HepG2 (cell line): ENCODE measurements at regions not wholly inside any gene's neighbourhood (a gene's known extent, or its start where the extent isn't known, plus 50 kb on each side); places are given as distances from the start of the nearest gene placed in this dataset.

Source experiments
- ATAC-seq: fragments of 200-7000 bp; cut with Tn5 transposase; 3 replicates; pipeline ENCODE4 v1.9.1; 2020; ENCODE audit warnings: mild to moderate bottlenecking, moderate library complexity
- BruUV-seq: library from RNA; stranded (reverse); fragments of 400-500 nt; replicated peaks from 2 replicates; lab custom pipeline; 2021; lab: Mats Ljungman, UMichigan
- CTCF ChIA-PET: fragments of 300-600 bp; formaldehyde crosslinking; extraction: SDS; loops from one replicate; lab custom pipeline; 2021; ENCODE audit warnings: low total read pairs, inconsistent platforms, low intra/inter-chr PET ratio; lab: Yijun Ruan, JAX
- POLR2A ChIA-PET: fragments of 350-600 bp; sonication (Branson Sonifier 250); formaldehyde crosslinking; loops from one replicate; lab custom pipeline; 2020; ENCODE audit warnings: antibody characterized with exemption, inconsistent platforms; lab: Yijun Ruan, JAX
- DNase-seq: peaks from one replicate; pipeline ENCODE4 v3.0.0-alpha.2; 2015; ENCODE audit warnings: low spot score
- FAIRE-seq: peaks from 3 replicates; lab custom pipeline; 2011; peaks lifted over from hg19 to GRCh38; lab: Jason Lieb, UNC
- H2AFZ ChIP-seq: one replicate; pipeline ENCODE4 v1.6.1; 2011; ENCODE audit warnings: low read length, inconsistent platforms
- H3K27ac ChIP-seq: fragments of 300-600 bp; 3 replicates; pipeline ENCODE4 v1.8.0; 2011; ENCODE audit warnings: mixed run types, mild to moderate bottlenecking, mixed read lengths, low read length, inconsistent platforms; ENCODE audit not compliant: insufficient read depth; ENCODE audit errors: extremely low read length
- H3K27me3 ChIP-seq, 2 experiments: fragments of 200-600 bp in 1 of 2; 2 replicates in 1 of 2; 3 replicates in 1 of 2; pipeline versions ENCODE4 v1.6.0 to v1.8.0; 2011; ENCODE audit warnings: low read length in 2 of 2, mild to moderate bottlenecking in 2 of 2, moderate library complexity in 2 of 2, inconsistent platforms in 1 of 2; ENCODE audit not compliant: insufficient read depth in 2 of 2, control insufficient read depth in 1 of 2
- H3K36me3 ChIP-seq, 2 experiments: fragments of 200-600 bp in 1 of 2; replicated peaks in 1 of 2; 2 replicates in 1 of 2; 3 replicates in 1 of 2; pipeline versions ENCODE4 v1.5.1 to v1.8.0; 2011; ENCODE audit warnings: low read length in 2 of 2, inconsistent platforms in 1 of 2; ENCODE audit not compliant: insufficient read depth in 2 of 2, control insufficient read depth in 1 of 2
- H3K4me1 ChIP-seq: 2 replicates; pipeline ENCODE4 v1.5.1; 2012; ENCODE audit warnings: low read length, inconsistent platforms; ENCODE audit not compliant: insufficient read depth
- H3K4me2 ChIP-seq: 2 replicates; pipeline ENCODE4 v1.6.0; 2011; ENCODE audit warnings: low read depth, low read length, inconsistent platforms
- H3K4me3 ChIP-seq, 3 experiments: fragments of 200-600 bp in 1 of 3; sonication (generic), shearing (Covaris generic) in 1 of 3; replicated peaks in 1 of 3; 2 replicates each; pipeline ENCODE4 v1.5.1; 2011 to 2016; ENCODE audit warnings: low read length in 3 of 3, inconsistent platforms in 2 of 3, low read depth in 2 of 3, mild to moderate bottlenecking in 2 of 3, control low read depth in 1 of 3, mixed read lengths in 1 of 3; ENCODE audit not compliant: insufficient read depth in 1 of 3
- H3K79me2 ChIP-seq: one replicate; pipeline ENCODE4 v1.6.1; 2011; ENCODE audit warnings: low read length, inconsistent platforms; ENCODE audit not compliant: insufficient read depth
- H3K9ac ChIP-seq: 2 replicates; pipeline ENCODE4 v1.6.0; 2011; ENCODE audit warnings: mild to moderate bottlenecking, low read depth, low read length, inconsistent platforms; ENCODE audit not compliant: insufficient read depth
- H3K9me3 ChIP-seq: 2 replicates; pipeline ENCODE4 v1.5.1; 2012; ENCODE audit warnings: mild to moderate bottlenecking, low read length
- H4K20me1 ChIP-seq: 2 replicates; pipeline ENCODE4 v1.6.0; 2011; ENCODE audit warnings: inconsistent platforms, mild to moderate bottlenecking, low read length, moderate library complexity; ENCODE audit not compliant: insufficient read depth
- ATF7 ChIP-seq, 2 experiments: fragments of 450-650 bp in 1 of 2; sonication (generic) in 1 of 2; formaldehyde crosslinking in 1 of 2; IDR thresholded peaks; 2 replicates each; pipeline versions ENCODE4 v1.4.0 to v1.6.1; 2016 to 2020; ENCODE audit warnings: antibody characterized with exemption in 1 of 2, mild to moderate bottlenecking in 1 of 2, missing genetic modification reagents in 1 of 2
- CC2D1A ChIP-seq: sonication (generic); formaldehyde crosslinking; IDR thresholded peaks from 2 replicates; pipeline ENCODE4 v1.8.1; 2023; ENCODE audit warnings: mild to moderate bottlenecking, missing genetic modification reagents
- CEBPB ChIP-seq: IDR thresholded peaks from 2 replicates; pipeline ENCODE4 v1.6.1; 2011; ENCODE audit warnings: low read depth, low read length, improper control_type of control experiment, borderline replicate concordance
- FOXM1 ChIP-seq: sonication (generic); formaldehyde crosslinking; IDR thresholded peaks from 2 replicates; pipeline ENCODE4 v1.5.0; 2020; ENCODE audit warnings: missing genetic modification reagents
- HOXA3 ChIP-seq: sonication (generic); formaldehyde crosslinking; IDR thresholded peaks from 2 replicates; pipeline ENCODE4 v1.5.0; 2020; ENCODE audit warnings: missing genetic modification reagents
- MAFG ChIP-seq: sonication (generic); formaldehyde crosslinking; IDR thresholded peaks from 2 replicates; pipeline ENCODE4 v1.5.1; 2020; ENCODE audit warnings: mild to moderate bottlenecking, missing genetic modification reagents
- MAFK ChIP-seq, 2 experiments: IDR thresholded peaks in 1 of 2; conservative IDR thresholded peaks in 1 of 2; 2 replicates each; pipeline ENCODE4 v1.6.1; 2011; ENCODE audit warnings: improper control_type of control experiment in 2 of 2, low read length in 2 of 2
- RNF2 ChIP-seq: fragments of 450-650 bp; conservative IDR thresholded peaks from 2 replicates; pipeline ENCODE4 v1.6.1; 2016; ENCODE audit warnings: low read depth
- TMF1 ChIP-seq: sonication (generic); formaldehyde crosslinking; IDR thresholded peaks from 2 replicates; pipeline ENCODE4 v1.8.1; 2022; ENCODE audit warnings: low read depth, missing genetic modification reagents
- TOPORS ChIP-seq: sonication (generic); formaldehyde crosslinking; IDR thresholded peaks from 2 replicates; pipeline ENCODE4 v1.8.0; 2023; ENCODE audit warnings: mild to moderate bottlenecking, missing genetic modification reagents
- ZNF251 ChIP-seq: sonication (generic); formaldehyde crosslinking; IDR thresholded peaks from 2 replicates; pipeline ENCODE4 v1.9.0; 2021; ENCODE audit warnings: mild to moderate bottlenecking, missing genetic modification reagents
- ZNF446 ChIP-seq: sonication (generic); formaldehyde crosslinking; IDR thresholded peaks from 2 replicates; pipeline ENCODE4 v1.5.0; 2020; ENCODE audit warnings: mild to moderate bottlenecking, missing genetic modification reagents
- WGBS: methylation state at CpG from one replicate; pipeline ENCODE4 v1.1.6; 2017; ENCODE audit warnings: low lambda C conversion rate; 5-methylcytosine and 5-hydroxymethylcytosine counted together
- in situ Hi-C: cut with HindIII; loops from 2 replicates; pipeline ENCODE4 v1.10.0; 2017; ENCODE audit warnings: low pct_unique_long_range_greater_than_20kb; ENCODE audit not compliant: extremely low pct_ligation_motif_present
- intact Hi-C: fragments of 100-400 bp; cut with micrococcal nuclease; formaldehyde crosslinking; loops from one replicate; pipeline ENCODE4 v1.10.0; 2022; ENCODE audit not compliant: unreplicated experiment
- TF ChIP-seq, protein P1 (sequence below): IDR thresholded peaks from 2 replicates; pipeline ENCODE4 v1.6.1; 2016; ENCODE audit warnings: missing biosample characterization, missing genetic modification reagents, low read depth
- TF ChIP-seq, protein P2 (sequence below): sonication (generic); formaldehyde crosslinking; IDR thresholded peaks from 2 replicates; pipeline ENCODE4 v1.5.0; 2020; ENCODE audit warnings: mild to moderate bottlenecking, missing genetic modification reagents, borderline replicate concordance

GRCh38 chr4:24396988-24397387, 187.4 kb downstream of the DHX15 start:
- no peaks in the 10 kb centered on the region for H3K9me3 ChIP-seq
- H4K20me1 ChIP-seq, result no peaks in the 10 kb centered on the region
- ChIA-PET POLR2A (no interaction called here), CTCF (no interaction called here)
- intact Hi-C loops (no loop called here), in situ Hi-C loops (no loop called here)
- H3K27me3 ChIP-seq, result no peaks in the 10 kb centered on the region; a peak in 2 of 5 replicates
- ATAC-seq, result no peak
- no peak overlapping the region for H3K9ac ChIP-seq
- H3K4me3 ChIP-seq, result no peak overlapping the region
- H3K4me2 ChIP-seq, result no peak overlapping the region
- no peak for DNase-seq
- no peaks in the 10 kb centered on the region for H3K4me1 ChIP-seq
- no peak overlapping the region for H2AFZ ChIP-seq
- 31% methylated on average over 4 of the region's 4 CpGs for WGBS
- H3K36me3 ChIP-seq, result no peaks in the 10 kb centered on the region
- no peak overlapping the region for H3K27ac ChIP-seq
- TF ChIP-seq CEBPB, result peak; percentile 45; the same call in 1 of the 2 replicates
- TF ChIP-seq TMF1, result no peak
- TF ChIP-seq ATF7 (IDR thresholded peaks at IDR 0.05), result peak; percentile 72
- no peak for TF ChIP-seq ATF7 (CRISPR knock-in tag; IDR thresholded peaks at IDR 0.05)
- FAIRE-seq, result no peak
- H3K79me2 ChIP-seq, result no peaks in the 10 kb centered on the region
- BruUV-seq, result no TSS peak

GRCh38 chr4:24395937-24396336, 188.4 kb downstream of the DHX15 start:
- in situ Hi-C loops, result no loop called here
- FAIRE-seq (no peak), DNase-seq (no peak), ATAC-seq (peak; percentile 88)
- Histone ChIP-seq H3K4me2 (no peak overlapping the region), H3K79me2 (no peaks in the 10 kb centered on the region), H4K20me1 (no peaks in the 10 kb centered on the region), H3K9ac (no peak overlapping the region), H3K4me1 (no peaks in the 10 kb centered on the region), H3K9me3 (no peaks in the 10 kb centered on the region), H3K27ac (no peak overlapping the region), H3K36me3 (no peaks in the 10 kb centered on the region), H3K27me3 (no peaks in the 10 kb centered on the region; a peak in 2 of 5 replicates), H3K4me3 (no peak overlapping the region), H2AFZ (no peak overlapping the region)
- TF ChIP-seq MAFK (conservative IDR thresholded peaks at IDR 0.05 in 1 of 2, IDR thresholded peaks at IDR 0.05 in 1 of 2; ENCODE audit: low read length in 2 of 2) (no peak), FOXM1 (CRISPR knock-in tag) (no peak), MAFG (CRISPR knock-in tag) (no peak), ZNF251 (no peak), RNF2 (no peak), HOXA3 (no peak), CC2D1A (CRISPR knock-in tag) (no peak), ZNF446 (CRISPR knock-in tag) (no peak), TOPORS (no peak)
- TF ChIP-seq, protein P1, sequence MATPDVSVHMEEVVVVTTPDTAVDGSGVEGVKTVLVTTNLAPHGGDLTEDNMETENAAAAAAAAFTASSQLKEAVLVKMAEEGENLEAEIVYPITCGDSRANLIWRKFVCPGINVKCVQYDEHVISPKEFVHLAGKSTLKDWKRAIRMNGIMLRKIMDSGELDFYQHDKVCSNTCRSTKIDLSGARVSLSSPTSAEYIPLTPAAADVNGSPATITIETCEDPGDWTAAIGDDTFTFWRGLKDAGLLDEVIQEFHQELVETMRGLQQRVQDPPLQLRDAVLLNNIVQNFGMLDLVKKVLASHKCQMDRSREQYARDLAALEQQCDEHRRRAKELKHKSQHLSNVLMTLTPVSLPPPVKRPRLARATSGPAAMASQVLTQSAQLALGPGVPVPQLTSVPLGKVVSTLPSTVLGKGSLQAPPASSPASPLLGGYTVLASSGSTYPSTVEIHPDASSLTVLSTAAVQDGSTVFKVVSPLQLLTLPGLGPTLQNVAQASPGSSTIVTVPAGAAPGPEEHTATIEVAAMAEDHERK, result no peak
- TF ChIP-seq, protein P2, sequence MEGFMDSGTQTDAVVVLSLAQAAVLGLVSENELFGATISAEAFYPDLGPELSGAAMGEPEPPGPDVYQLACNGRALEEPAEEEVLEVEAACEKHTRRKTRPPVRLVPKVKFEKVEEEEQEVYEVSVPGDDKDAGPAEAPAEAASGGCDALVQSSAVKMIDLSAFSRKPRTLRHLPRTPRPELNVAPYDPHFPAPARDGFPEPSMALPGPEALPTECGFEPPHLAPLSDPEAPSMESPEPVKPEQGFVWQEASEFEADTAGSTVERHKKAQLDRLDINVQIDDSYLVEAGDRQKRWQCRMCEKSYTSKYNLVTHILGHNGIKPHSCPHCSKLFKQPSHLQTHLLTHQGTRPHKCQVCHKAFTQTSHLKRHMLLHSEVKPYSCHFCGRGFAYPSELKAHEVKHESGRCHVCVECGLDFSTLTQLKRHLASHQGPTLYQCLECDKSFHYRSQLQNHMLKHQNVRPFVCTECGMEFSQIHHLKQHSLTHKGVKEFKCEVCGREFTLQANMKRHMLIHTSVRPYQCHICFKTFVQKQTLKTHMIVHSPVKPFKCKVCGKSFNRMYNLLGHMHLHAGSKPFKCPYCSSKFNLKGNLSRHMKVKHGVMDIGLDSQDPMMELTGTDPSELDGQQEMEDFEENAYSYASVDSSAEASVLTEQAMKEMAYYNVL (CRISPR knock-in tag), result no peak
- intact Hi-C loops, result no loop called here
- BruUV-seq, result no TSS peak
- CTCF ChIA-PET, result no interaction called here
- POLR2A ChIA-PET, result no interaction called here
- 5% methylated on average over 3 of the region's 7 CpGs for WGBS
